ENCODE measurements at regions not wholly inside any gene's neighbourhood (a gene's known extent, or its start where the extent isn't known, plus 50 kb on each side); places are given as distances from the start of the nearest gene placed in this dataset.

- H4K20me1 ChIP-seq (ENCODE audit: insufficient read depth, low read length, poor library complexity, severe bottlenecking) = no peaks in the 10 kb centered on the region
- H3K79me2 ChIP-seq (ENCODE audit: insufficient read depth, low read length) = no peaks in the 10 kb centered on the region
- H3K4me2 ChIP-seq (ENCODE audit: low read depth, low read length, poor library complexity, severe bottlenecking) = no peak overlapping the region
- no peak overlapping the region for H3K9ac ChIP-seq (ENCODE audit: low read depth, low read length, poor library complexity, severe bottlenecking)
- H3K36me3 ChIP-seq (ENCODE audit: insufficient read depth, low read length) = no peaks in the 10 kb centered on the region
- H3K4me3 ChIP-seq (ENCODE audit: low read length, poor library complexity, severe bottlenecking) = no peak overlapping the region
- H3K9me3 ChIP-seq (ENCODE audit: insufficient read depth, low read depth, low read length) = 0 out of 2 replicates have a peak, but pooled peaks cover 3% of the 10 kb centered on the region
- TF ChIP-seq EZH2phosphoT487 (IDR thresholded peaks at IDR 0.05; ENCODE audit: borderline replicate concordance) (no peak), CTCF (conservative IDR thresholded peaks at IDR 0.05; ENCODE audit: low read length) (no peak)
- H3K27me3 ChIP-seq (ENCODE audit: insufficient read depth, low read length, poor library complexity, severe bottlenecking) = no peaks in the 10 kb centered on the region
- no peak overlapping the region for H2AFZ ChIP-seq (ENCODE audit: low read length)
- H3F3A ChIP-seq (ENCODE audit: low read depth) = no peaks in the 10 kb centered on the region
- no peaks in the 10 kb centered on the region for H3K9me2 ChIP-seq (replicated peaks; ENCODE audit: low read depth, low read length)
- peaks cover 7% of the 10 kb centered on the region for H3K4me1 ChIP-seq (ENCODE audit: insufficient read depth, low read length, poor library complexity, severe bottlenecking)
Measured at GRCh38 chr3:161977850-161978249, 481.2 kb downstream of the OTOL1 start.

- Histone ChIP-seq H2AFZ (ENCODE audit: low read length) (no peak overlapping the region), H3K4me1 (ENCODE audit: insufficient read depth, low read length, poor library complexity, severe bottlenecking) (peaks cover 5% of the 10 kb centered on the region), H3K36me3 (ENCODE audit: insufficient read depth, low read length) (no peaks in the 10 kb centered on the region), H3F3A (ENCODE audit: low read depth) (no peaks in the 10 kb centered on the region), H3K4me3 (ENCODE audit: low read length, poor library complexity, severe bottlenecking) (no peak overlapping the region), H3K27me3 (ENCODE audit: insufficient read depth, low read length, poor library complexity, severe bottlenecking) (no peaks in the 10 kb centered on the region), H3K9me2 (replicated peaks; ENCODE audit: low read depth, low read length) (no peaks in the 10 kb centered on the region), H3K4me2 (ENCODE audit: low read depth, low read length, poor library complexity, severe bottlenecking) (no peak overlapping the region), H3K79me2 (ENCODE audit: insufficient read depth, low read length) (no peaks in the 10 kb centered on the region), H4K20me1 (ENCODE audit: insufficient read depth, low read length, poor library complexity, severe bottlenecking) (no peaks in the 10 kb centered on the region), H3K9me3 (ENCODE audit: insufficient read depth, low read depth, low read length) (no peaks in the 10 kb centered on the region), H3K9ac (ENCODE audit: low read depth, low read length, poor library complexity, severe bottlenecking) (no peak overlapping the region)
- TF ChIP-seq EZH2phosphoT487 (IDR thresholded peaks at IDR 0.05; ENCODE audit: borderline replicate concordance) (no peak), CTCF (conservative IDR thresholded peaks at IDR 0.05; ENCODE audit: low read length) (no peak)
Measured at GRCh38 chr3:161987933-161988332, 491.3 kb downstream of the OTOL1 start.

GRCh38 chr3:161989012-161989411 is 492.4 kb downstream of the OTOL1 start:
- H4K20me1 ChIP-seq (ENCODE audit: insufficient read depth, low read length, poor library complexity, severe bottlenecking) = no peaks in the 10 kb centered on the region
- H3K9me3 ChIP-seq (ENCODE audit: insufficient read depth, low read depth, low read length) = no peaks in the 10 kb centered on the region
- no peak for TF ChIP-seq CTCF (conservative IDR thresholded peaks at IDR 0.05; ENCODE audit: low read length)
- TF ChIP-seq EZH2phosphoT487 (IDR thresholded peaks at IDR 0.05; ENCODE audit: borderline replicate concordance) = no peak
- H3F3A ChIP-seq (ENCODE audit: low read depth) = no peaks in the 10 kb centered on the region
- no peaks in the 10 kb centered on the region for H3K36me3 ChIP-seq (ENCODE audit: insufficient read depth, low read length)
- no peaks in the 10 kb centered on the region for H3K79me2 ChIP-seq (ENCODE audit: insufficient read depth, low read length)
- no peaks in the 10 kb centered on the region for H3K9me2 ChIP-seq (replicated peaks; ENCODE audit: low read depth, low read length)
- peaks cover 5% of the 10 kb centered on the region for H3K4me1 ChIP-seq (ENCODE audit: insufficient read depth, low read length, poor library complexity, severe bottlenecking)
- H3K4me2 ChIP-seq (ENCODE audit: low read depth, low read length, poor library complexity, severe bottlenecking) = no peak overlapping the region
- no peaks in the 10 kb centered on the region for H3K27me3 ChIP-seq (ENCODE audit: insufficient read depth, low read length, poor library complexity, severe bottlenecking)
- no peak overlapping the region for H2AFZ ChIP-seq (ENCODE audit: low read length)
- no peak overlapping the region for H3K9ac ChIP-seq (ENCODE audit: low read depth, low read length, poor library complexity, severe bottlenecking)
- H3K4me3 ChIP-seq (ENCODE audit: low read length, poor library complexity, severe bottlenecking) = no peak overlapping the region

All from Loucy (cell line).